ENCODE measurements at regions not wholly inside any gene's neighbourhood (a gene's known extent, or its start where the extent isn't known, plus 50 kb on each side); places are given as distances from the start of the nearest gene placed in this dataset.
A peak's percentile ranks its signal among the peaks of the same experiment; 100 is the strongest.

DNA sequence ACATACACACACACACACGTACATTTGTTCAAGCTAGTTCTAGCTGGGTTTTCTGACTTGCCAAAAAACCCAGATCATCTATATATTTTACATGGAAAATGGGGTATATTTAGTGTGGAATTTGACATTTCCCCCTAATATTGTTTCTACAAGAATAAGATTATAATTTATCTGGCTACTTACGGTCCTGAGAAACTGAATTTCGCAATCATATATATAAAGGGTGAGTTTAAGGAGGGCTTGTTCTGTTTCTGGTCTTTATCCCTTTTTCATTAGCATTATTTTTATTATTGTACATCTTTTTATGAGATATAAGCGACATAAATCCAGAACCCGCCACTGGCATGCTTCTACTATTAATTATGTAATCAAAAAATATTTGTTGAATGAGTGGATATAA is 528.9 kb downstream of the TMX3 start:
- TF ChIP-seq TAF1 (IDR thresholded peaks at IDR 0.05; ENCODE audit: low read depth) (no peak), EP300 (IDR thresholded peaks at IDR 0.05; ENCODE audit: borderline replicate concordance) (no peak), YY1 (IDR thresholded peaks at IDR 0.05; ENCODE audit: low read depth) (no peak), RAD21 (IDR thresholded peaks at IDR 0.05; ENCODE audit: low read depth) (no peak), CREB1 (IDR thresholded peaks at IDR 0.05; ENCODE audit: low read depth) (no peak), TEAD4 (IDR thresholded peaks at IDR 0.05) (no peak), TCF12 (IDR thresholded peaks at IDR 0.05; ENCODE audit: low read depth) (no peak), CEBPB (IDR thresholded peaks at IDR 0.05) (peak; percentile 64; the same call in 1 of the 2 replicates), FOXM1 (IDR thresholded peaks at IDR 0.05; ENCODE audit: borderline replicate concordance, low read depth) (no peak), NFIC (IDR thresholded peaks at IDR 0.05) (no peak)
- TF ChIP-seq, protein P1, sequence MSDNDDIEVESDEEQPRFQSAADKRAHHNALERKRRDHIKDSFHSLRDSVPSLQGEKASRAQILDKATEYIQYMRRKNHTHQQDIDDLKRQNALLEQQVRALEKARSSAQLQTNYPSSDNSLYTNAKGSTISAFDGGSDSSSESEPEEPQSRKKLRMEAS (IDR thresholded peaks at IDR 0.05): no peak
- TF ChIP-seq, protein P2, sequence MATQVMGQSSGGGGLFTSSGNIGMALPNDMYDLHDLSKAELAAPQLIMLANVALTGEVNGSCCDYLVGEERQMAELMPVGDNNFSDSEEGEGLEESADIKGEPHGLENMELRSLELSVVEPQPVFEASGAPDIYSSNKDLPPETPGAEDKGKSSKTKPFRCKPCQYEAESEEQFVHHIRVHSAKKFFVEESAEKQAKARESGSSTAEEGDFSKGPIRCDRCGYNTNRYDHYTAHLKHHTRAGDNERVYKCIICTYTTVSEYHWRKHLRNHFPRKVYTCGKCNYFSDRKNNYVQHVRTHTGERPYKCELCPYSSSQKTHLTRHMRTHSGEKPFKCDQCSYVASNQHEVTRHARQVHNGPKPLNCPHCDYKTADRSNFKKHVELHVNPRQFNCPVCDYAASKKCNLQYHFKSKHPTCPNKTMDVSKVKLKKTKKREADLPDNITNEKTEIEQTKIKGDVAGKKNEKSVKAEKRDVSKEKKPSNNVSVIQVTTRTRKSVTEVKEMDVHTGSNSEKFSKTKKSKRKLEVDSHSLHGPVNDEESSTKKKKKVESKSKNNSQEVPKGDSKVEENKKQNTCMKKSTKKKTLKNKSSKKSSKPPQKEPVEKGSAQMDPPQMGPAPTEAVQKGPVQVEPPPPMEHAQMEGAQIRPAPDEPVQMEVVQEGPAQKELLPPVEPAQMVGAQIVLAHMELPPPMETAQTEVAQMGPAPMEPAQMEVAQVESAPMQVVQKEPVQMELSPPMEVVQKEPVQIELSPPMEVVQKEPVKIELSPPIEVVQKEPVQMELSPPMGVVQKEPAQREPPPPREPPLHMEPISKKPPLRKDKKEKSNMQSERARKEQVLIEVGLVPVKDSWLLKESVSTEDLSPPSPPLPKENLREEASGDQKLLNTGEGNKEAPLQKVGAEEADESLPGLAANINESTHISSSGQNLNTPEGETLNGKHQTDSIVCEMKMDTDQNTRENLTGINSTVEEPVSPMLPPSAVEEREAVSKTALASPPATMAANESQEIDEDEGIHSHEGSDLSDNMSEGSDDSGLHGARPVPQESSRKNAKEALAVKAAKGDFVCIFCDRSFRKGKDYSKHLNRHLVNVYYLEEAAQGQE (IDR thresholded peaks at IDR 0.05; ENCODE audit: low read depth): no peak
- TF ChIP-seq, protein P3, sequence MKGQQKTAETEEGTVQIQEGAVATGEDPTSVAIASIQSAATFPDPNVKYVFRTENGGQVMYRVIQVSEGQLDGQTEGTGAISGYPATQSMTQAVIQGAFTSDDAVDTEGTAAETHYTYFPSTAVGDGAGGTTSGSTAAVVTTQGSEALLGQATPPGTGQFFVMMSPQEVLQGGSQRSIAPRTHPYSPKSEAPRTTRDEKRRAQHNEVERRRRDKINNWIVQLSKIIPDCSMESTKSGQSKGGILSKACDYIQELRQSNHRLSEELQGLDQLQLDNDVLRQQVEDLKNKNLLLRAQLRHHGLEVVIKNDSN (IDR thresholded peaks at IDR 0.05): no peak

Measured in Ishikawa (cell line).